ENCODE measurements at regions not wholly inside any gene's neighbourhood (a gene's known extent, or its start where the extent isn't known, plus 50 kb on each side); places are given as distances from the start of the nearest gene placed in this dataset.
"Not testable (repeated sequence)": the region's sequence is repeated elsewhere in the genome, so short reads cannot be mapped to it uniquely, and the experiment has no call there.

- no peak for TF ChIP-seq CTCF (IDR thresholded peaks at IDR 0.05)
- H3K36me3 ChIP-seq: no peaks in the 10 kb centered on the region
- no peak overlapping the region for H3K4me3 ChIP-seq
- no peaks in the 10 kb centered on the region for H3K27me3 ChIP-seq (replicated peaks; ENCODE audit: insufficient read depth)
- no peaks in the 10 kb centered on the region for H3K9me3 ChIP-seq
- DNase-seq (ENCODE audit: low spot score) (no peak), ATAC-seq (ENCODE audit: insufficient number of reproducible peaks, low FRiP score, low read depth) (no peak)
- H3K4me1 ChIP-seq (ENCODE audit: control insufficient read depth in 1 of 2, low read depth in 2 of 2): no peaks in the 10 kb centered on the region
- H3K27ac ChIP-seq: no peak overlapping the region
Observed at GRCh38 chr3:65265942-65266590, 578.3 kb upstream of the ADAMTS9 start.

- no peak for ATAC-seq (ENCODE audit: insufficient number of reproducible peaks, low FRiP score, low read depth)
Observed at GRCh38 chr3:65265511-65265910, 577.7 kb upstream of the ADAMTS9 start.

GRCh38 chr3:65262548-65262947 lies 574.7 kb upstream of the ADAMTS9 start:
- Histone ChIP-seq H3K27me3 (replicated peaks; ENCODE audit: insufficient read depth) (no peaks in the 10 kb centered on the region), H3K27ac (no peak overlapping the region), H3K4me1 (ENCODE audit: control insufficient read depth in 1 of 2, low read depth in 2 of 2) (no peaks in the 10 kb centered on the region), H3K4me3 (no peak overlapping the region), H3K9me3 (no peaks in the 10 kb centered on the region), H3K36me3 (no peaks in the 10 kb centered on the region)
- ATAC-seq (ENCODE audit: insufficient number of reproducible peaks, low FRiP score, low read depth) (peak; percentile 95), DNase-seq (ENCODE audit: low spot score) (no peak)
- TF ChIP-seq CTCF (IDR thresholded peaks at IDR 0.05): no peak

More at GRCh38 chr3:65265511-65265910, 577.7 kb upstream of the ADAMTS9 start:
- H3K27me3 ChIP-seq (replicated peaks; ENCODE audit: insufficient read depth): no peaks in the 10 kb centered on the region
- H3K4me3 ChIP-seq: no peak overlapping the region
- H3K36me3 ChIP-seq: no peaks in the 10 kb centered on the region
- no peak overlapping the region for H3K27ac ChIP-seq
- no peak for DNase-seq (ENCODE audit: low spot score)
- no peaks in the 10 kb centered on the region for H3K9me3 ChIP-seq
- TF ChIP-seq CTCF (IDR thresholded peaks at IDR 0.05): no peak
- no peaks in the 10 kb centered on the region for H3K4me1 ChIP-seq (ENCODE audit: control insufficient read depth in 1 of 2, low read depth in 2 of 2)

GRCh38 chr3:65259946-65260345 lies 572.1 kb upstream of the ADAMTS9 start:
- no peak overlapping the region for H3K4me3 ChIP-seq
- ATAC-seq (ENCODE audit: insufficient number of reproducible peaks, low FRiP score, low read depth) (no peak), DNase-seq (ENCODE audit: low spot score) (no peak)
- H3K4me1 ChIP-seq (ENCODE audit: control insufficient read depth in 1 of 2, low read depth in 2 of 2): no peaks in the 10 kb centered on the region
- no peaks in the 10 kb centered on the region for H3K36me3 ChIP-seq
- no peak overlapping the region for H3K27ac ChIP-seq
- H3K9me3 ChIP-seq: no peaks in the 10 kb centered on the region
- no peak for TF ChIP-seq CTCF (IDR thresholded peaks at IDR 0.05)
- no peaks in the 10 kb centered on the region for H3K27me3 ChIP-seq (replicated peaks; ENCODE audit: insufficient read depth)

- H3K27me3 ChIP-seq (replicated peaks; ENCODE audit: insufficient read depth); H3K4me3 ChIP-seq; H3K4me1 ChIP-seq (ENCODE audit: control insufficient read depth in 1 of 2, low read depth in 2 of 2); H3K9me3 ChIP-seq; H3K27ac ChIP-seq; H3K36me3 ChIP-seq; ATAC-seq (ENCODE audit: insufficient number of reproducible peaks, low FRiP score, low read depth); DNase-seq (ENCODE audit: low spot score): not testable (repeated sequence)
Observed at GRCh38 chr3:65252914-65253313, 565.1 kb upstream of the ADAMTS9 start.

GRCh38 chr3:65252266-65252665 lies 564.5 kb upstream of the ADAMTS9 start:
- no peak overlapping the region for H3K27ac ChIP-seq
- ATAC-seq (ENCODE audit: insufficient number of reproducible peaks, low FRiP score, low read depth): no peak
- H3K4me3 ChIP-seq: no peak overlapping the region

More at GRCh38 chr3:65252266-65252665, 564.5 kb upstream of the ADAMTS9 start:
- H3K27me3 ChIP-seq (replicated peaks; ENCODE audit: insufficient read depth): no peaks in the 10 kb centered on the region
- no peak for TF ChIP-seq CTCF (IDR thresholded peaks at IDR 0.05)
- DNase-seq (ENCODE audit: low spot score): no peak
- H3K4me1 ChIP-seq (ENCODE audit: control insufficient read depth in 1 of 2, low read depth in 2 of 2): no peaks in the 10 kb centered on the region
- H3K36me3 ChIP-seq: no peaks in the 10 kb centered on the region
- H3K9me3 ChIP-seq: no peaks in the 10 kb centered on the region

Data from thoracic aorta (tissue), 2 donors.